ENCODE measurements at regions not wholly inside any gene's neighbourhood (a gene's known extent, or its start where the extent isn't known, plus 50 kb on each side); places are given as distances from the start of the nearest gene placed in this dataset.
"Not testable (repeated sequence)": the region's sequence is repeated elsewhere in the genome, so short reads cannot be mapped to it uniquely, and the experiment has no call there.

DNA sequence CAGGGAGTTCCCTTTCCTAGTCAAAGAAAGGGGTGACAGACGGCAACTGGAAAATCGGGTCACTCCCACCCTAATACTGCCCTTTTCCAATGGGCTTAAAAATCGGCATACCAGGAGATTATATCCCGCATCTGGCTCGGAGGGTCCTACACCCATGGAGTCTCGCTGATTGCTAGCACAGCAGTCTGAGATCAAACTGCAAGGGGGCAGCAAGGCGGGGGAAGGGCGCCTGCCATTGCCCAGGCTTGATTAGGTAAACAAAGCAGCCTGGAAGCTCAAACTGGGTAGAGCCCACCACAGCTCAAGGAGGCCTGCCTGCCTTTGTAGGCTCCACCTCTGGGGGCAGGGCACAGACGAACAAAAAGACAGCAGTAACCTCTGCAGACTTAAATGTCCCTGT, 831.3 kb downstream of the TTLL7 start:
- not testable (repeated sequence) for DNase-seq (ENCODE audit: low read depth in 4 of 4, low spot score in 2 of 4)

DNA sequence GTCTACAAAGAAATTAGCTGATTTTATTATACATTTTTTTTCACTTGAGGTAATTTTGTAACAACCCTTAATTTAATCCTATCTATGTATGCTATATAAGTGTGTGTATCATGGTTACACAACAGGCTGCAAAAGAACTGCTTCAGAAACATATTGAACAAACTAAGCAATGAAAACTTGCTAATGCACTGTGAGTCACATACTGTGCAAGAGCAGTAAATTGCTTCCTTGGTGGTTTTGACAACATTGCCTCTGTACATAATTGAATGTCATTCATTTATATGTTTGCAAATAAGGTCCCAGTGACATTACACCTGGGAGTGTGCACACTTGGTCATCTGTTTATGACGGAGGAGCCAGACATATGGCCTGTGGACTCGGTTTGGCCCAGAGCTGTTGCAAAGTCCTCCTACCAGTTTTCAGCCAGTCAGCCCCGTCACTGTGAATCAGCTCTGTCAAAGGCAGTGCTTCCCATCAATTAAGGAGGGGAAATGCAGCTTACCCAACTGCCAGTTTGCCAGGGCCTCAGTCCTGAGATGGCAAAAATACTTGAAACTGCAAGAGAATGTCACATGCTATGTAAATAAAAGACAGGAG, 835.0 kb downstream of the TTLL7 start:
- not testable (repeated sequence) for DNase-seq (ENCODE audit: low read depth in 4 of 4, low spot score in 2 of 4)

DNA sequence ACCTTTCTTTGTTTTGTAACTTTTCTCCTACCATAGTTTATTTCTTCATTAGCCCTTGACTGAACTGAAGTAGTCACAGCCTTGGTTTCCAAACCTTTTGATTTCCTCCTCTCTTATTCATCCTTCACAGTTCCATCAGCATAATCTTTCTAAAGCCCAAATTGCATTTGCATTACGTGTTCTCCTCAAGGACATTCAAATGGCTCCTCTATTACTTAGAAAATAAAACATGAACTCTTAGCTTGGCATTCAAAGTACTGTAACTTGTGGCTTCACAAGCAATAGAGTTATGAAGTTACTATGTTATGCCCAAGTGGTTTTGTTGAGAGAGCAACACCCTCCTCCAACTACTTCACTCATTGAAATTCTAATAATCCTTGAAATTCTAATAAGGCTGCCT, 840.0 kb downstream of the TTLL7 start:
- not testable (repeated sequence) for DNase-seq (ENCODE audit: low read depth in 4 of 4, low spot score in 2 of 4)

DNA sequence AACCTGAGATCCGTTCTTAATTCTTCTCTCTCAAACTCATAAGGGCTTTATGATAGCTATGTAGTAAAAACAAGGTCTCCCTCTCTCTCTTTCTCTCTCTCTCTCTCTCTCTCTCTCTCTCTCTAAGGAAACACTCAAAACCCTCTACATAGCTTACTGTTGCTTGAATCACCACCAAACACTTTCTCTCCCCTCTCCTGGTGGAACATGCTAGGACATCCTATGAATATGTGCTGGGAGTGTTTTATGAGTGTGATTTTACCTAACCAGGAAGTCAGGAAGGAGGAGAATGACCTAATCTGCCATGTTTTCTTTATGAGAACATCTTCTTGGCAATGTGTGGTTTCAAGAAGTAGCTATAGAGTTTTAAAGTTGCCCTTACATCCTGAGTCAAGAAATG, 844.6 kb downstream of the TTLL7 start:
- DNase-seq (ENCODE audit: low read depth in 4 of 4, low spot score in 2 of 4): not testable (repeated sequence)

DNA sequence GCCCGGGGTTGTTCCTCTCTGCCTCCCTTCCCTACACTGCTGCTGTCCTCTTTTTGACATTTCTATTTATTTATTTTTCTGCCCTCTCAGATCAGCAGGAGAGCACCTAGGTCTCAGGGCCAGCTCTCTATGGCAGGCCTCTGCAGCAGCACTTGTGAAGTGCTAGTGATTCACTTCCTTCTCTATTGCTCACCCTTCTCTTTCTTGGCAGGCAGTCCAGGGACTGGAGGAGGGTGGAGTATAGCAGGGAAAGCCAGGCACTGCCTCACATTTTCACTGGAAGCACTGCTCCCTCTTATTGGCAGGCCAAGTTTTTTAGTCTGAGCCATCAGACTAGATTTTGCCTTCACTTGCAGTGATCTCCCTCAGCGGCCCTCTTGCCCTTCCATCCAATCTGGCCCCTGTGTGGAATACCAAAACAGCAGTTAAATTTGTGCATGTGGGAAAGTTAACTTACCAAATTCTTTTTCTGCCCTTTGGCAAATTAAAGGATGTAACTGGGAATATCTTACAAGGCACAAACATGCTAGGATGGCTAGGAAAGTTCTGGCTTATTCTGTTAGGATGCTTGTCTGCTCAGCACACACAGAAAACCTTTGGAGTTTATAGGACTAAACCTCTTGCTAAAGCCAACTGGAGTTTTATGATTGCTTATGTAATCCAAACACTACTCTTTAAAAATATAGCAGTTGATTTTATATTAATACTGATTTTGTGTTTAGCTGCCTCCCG, 847.6 kb downstream of the TTLL7 start:
- not testable (repeated sequence) for DNase-seq (ENCODE audit: low read depth in 4 of 4, low spot score in 2 of 4)

DNA sequence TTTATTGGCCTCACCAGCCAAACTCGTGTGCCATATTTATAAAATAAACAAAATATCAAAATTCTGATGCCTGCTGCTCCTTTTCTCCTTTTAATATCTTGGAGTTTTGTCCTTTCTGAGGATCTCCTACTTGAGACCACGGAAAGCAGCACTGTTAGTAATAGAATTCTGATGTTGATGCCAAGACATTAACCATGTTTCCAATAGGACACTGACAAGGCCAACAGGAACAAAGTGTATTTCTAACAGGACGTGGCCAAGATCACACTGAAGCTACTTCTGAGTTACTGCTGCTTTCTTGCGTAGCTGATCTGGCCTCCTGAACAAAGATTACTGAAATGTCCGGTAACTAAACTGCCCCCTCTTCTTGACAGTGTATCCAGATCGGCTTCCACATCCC, 848.5 kb downstream of the TTLL7 start:
- DNase-seq (ENCODE audit: low read depth in 4 of 4, low spot score in 2 of 4): not testable (repeated sequence)

DNA sequence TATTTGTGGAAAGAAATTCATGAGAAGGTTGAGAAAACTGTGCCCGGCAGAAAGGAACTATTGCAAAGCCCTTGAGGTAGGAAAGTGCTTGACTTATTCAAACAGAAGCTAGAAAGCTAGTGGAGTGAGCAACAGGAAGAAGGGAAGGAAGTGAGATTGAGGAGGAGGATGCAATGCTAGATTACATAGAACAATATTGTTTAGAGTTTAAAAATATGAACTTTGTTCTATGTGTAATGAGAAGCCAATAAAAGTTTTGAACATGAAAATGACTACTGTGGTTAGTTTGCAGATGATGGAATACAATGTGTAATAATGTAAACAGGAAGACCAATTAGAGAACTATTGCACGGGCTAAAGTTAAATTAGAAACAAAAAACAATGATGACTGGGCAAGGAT, 853.1 kb downstream of the TTLL7 start:
- not testable (repeated sequence) for DNase-seq (ENCODE audit: low read depth in 4 of 4, low spot score in 2 of 4)

DNA sequence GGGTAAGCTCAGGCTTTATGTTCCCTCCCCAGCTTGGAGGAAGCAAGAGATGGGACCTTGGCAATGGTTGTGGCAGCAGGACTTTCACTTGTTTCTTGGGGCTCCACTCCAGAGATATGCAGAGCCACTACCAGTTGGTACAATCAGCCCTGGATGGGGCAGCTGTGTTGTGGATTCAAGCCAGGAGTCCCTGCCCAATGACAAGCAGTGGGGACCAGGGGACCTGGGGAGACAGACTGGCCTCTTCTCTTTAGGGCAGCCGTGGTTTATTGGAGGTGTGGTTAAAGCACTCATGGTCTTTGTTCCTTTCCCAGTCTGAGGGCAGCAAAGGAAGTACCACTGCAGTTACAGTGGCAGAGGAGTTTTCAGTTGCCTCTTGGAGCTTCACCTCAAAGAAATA, 856.1 kb downstream of the TTLL7 start:
- not testable (repeated sequence) for DNase-seq (ENCODE audit: low read depth in 4 of 4, low spot score in 2 of 4)

DNA sequence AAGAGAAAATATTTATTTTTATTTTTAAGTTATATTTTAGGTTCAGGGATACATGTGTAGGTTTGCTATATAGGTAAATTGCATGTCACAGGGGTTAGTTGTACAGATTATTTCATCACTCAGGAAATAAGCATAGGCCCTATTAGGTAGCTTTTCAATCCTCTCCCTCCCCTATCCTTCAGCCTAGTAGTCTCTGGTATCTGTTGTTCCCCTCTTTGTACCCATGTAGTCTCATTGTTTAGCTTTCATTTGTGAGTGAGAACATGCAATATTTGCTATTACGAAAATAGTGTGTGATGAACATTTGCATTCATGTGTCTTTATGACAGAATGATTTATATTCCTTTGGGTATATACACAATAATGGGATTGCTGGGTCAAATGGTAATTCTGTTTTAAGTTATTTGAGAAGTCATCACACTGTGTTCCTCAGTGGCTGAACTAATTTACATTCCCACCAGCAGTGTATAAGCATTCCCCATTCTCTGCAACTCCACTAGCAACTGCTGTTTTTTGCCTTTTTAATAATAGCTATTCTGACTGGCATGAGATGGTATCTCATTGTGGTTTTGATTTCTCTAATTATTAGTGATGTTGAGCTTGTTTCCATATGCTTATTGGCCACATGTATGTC, 863.3 kb downstream of the TTLL7 start:
- DNase-seq (ENCODE audit: low read depth in 4 of 4, low spot score in 2 of 4): not testable (repeated sequence)

DNA sequence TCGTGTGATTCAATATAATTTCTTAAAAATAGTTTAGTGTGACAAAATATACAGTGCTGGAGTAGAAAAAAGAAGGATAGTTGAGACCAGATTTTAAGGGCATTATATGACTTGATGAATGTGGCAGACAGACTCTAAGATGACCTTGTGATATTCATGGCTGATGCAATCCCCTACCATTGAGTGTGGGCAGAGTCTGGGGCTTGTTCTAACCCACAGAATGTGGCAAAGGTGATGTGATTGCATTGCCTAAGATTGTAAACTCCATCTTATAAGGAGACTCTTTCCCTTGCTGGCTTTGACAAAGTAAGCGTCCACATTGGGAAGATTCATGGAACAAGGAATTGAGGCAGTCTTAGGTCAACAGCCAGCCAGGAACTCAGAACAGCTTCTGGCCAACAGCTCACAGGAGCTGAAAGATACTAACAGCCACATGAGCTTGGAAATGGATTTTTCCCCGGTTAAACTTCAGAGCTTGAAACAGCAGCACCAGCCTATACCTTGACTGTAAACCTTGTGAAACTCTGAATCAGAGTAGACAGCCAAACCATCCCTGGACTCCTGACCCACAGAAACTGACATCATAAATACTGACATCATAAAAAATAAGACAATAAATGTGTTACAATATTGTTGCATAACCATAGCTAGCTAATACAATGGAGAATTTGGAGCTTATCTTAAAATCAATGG, 864.5 kb downstream of the TTLL7 start:
- DNase-seq (ENCODE audit: low read depth in 4 of 4, low spot score in 2 of 4): not testable (repeated sequence)

DNA sequence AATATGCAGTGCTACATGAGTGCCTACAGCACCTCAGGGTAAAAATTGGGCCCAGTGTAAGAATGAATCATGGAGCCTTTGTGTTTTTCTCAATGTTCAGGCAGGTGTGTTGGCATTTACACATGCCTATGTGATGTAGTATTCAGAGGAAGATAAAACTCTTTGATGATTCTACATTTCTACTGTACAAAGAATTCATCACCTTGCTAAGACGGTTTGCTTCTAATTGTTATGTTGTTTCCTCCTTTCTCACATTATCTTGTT, 867.3 kb downstream of the TTLL7 start:
- DNase-seq (ENCODE audit: low read depth in 4 of 4, low spot score in 2 of 4): no peak

DNA sequence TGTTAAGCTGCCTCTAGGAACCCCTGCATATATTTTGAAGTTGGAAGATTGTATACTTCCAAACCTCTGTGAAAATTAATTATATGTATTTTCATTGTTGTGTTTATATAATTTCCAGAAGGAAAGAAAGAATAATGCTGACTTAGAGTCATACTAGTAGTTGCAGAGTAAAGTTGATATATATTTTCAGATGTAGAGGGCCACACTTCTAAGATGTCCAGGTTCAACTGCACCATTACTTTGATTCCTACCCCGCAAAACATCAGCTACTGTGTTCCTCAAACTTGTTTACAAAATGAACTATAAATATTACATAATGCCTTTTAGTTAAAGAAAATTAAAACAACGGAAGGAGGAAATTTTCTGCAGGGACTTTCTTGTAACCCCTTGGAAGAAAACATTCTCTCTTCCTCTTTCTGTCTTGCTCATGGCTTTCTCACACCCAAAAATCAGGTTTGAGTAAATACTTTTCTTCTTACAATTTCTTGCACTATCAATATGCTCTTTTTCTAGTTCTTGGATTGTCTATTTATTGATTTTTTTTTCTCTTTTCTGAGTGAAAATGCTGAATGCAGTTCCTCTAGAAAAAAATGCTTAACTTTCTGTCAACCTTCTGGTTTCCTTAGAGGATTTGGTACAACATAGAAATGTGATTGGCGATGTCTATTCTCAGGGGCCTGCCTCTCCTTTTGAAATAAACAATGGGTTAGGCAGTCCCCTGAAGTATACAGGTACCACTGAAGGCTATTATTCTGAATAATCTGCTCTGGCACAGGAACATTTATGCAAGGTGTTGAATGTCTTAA, 867.8 kb downstream of the TTLL7 start:
- no peak for DNase-seq (ENCODE audit: low read depth in 4 of 4, low spot score in 2 of 4)

DNA sequence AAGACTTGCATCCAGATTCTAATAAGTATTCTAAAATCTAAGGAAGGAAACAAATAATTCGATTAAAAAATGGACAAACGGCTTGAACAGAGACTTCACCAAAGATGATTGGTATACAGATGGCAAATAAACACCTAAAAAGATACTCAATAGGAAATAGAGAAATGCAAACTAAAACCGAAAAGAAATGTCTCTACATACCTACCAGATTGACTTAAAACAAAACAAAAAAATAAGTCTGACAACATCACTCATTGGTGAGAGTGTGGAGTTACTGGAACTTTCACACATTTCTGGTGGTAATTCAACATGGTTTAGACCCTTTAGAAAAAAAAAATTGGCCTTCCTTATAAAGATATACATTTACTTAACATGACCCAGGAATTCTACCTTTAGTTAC, 869.8 kb downstream of the TTLL7 start:
- DNase-seq (ENCODE audit: low read depth in 4 of 4, low spot score in 2 of 4): no peak

DNA sequence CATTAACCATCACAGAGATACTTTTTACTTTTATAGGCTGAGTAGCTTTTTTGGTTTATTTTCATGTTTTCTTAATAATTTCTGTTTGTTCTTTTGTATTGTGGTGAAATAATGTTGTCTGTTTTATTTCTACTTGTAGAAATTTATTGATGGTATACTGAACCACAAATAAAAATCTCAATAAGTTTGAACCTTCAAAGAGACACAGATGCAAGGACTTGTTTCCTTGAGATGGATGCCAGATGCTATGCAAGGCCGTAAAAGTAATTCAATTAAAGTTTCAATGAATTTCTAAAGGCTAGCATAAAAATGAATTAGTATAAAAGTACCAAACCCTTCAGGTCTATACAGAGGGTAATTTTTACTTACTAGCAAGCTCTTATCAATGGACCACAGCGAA, 873.5 kb downstream of the TTLL7 start:
- DNase-seq (ENCODE audit: low read depth in 4 of 4, low spot score in 2 of 4): peak in 1 of 4 donors; percentile 16

DNA sequence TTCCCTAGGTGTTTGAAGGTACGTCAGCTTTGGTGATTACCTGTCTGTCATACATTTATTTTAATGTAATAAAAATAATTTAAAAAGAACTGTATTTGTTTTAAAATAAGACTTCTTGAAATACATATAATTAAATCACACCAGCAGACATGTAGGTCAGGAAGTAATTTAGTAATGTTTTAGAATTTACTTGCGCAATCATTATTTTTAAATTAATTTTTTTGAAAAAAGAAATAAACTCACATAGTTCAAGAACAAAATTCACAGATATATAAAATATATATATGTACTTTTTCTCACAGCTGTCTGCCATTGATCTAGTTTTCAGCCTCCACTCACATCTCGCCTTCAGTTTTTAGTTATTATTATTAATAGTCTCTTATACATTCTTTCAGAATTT, 875.9 kb downstream of the TTLL7 start:
- DNase-seq (ENCODE audit: low read depth in 4 of 4, low spot score in 2 of 4): no peak

DNA sequence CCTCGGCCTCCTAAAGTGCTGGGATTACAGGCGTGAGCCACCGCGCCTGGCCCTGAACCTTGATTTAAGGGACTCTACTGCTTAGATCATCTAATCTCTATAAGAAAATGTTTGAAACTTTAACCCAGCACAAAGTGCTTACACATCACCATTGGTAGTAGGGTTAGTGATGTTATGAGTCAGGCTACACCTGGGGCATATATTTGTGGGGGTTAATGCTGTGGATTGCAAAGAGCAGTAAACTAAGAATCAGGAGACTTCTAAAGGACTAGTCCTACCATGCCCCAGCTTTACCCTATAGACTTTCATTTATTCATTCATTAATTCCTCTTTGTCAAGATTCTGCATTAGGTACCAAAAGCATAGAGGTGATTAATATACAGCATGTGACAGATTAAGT, 880.5 kb downstream of the TTLL7 start:
- no peak for DNase-seq (ENCODE audit: low read depth in 4 of 4, low spot score in 2 of 4)

DNA sequence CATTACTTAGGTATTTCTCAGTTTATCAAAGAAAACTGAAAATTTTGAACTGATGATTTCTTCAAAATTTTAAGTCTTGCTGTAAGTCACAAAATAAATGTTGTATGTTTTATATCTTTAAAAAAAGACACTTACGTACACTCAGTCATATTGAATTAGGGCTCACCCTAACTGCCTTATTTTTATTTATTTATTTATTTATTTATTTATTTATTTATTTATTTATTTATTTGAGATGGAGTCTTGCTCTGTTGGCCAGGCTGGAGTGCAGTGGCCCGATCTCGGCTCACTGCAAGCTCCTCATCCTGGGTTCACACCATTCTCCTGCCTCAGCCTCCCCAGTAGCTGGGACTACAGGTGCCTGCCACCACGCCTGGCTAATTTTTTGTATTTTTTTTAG, 881.9 kb downstream of the TTLL7 start:
- not testable (repeated sequence) for DNase-seq (ENCODE audit: low read depth in 4 of 4, low spot score in 2 of 4)

DNA sequence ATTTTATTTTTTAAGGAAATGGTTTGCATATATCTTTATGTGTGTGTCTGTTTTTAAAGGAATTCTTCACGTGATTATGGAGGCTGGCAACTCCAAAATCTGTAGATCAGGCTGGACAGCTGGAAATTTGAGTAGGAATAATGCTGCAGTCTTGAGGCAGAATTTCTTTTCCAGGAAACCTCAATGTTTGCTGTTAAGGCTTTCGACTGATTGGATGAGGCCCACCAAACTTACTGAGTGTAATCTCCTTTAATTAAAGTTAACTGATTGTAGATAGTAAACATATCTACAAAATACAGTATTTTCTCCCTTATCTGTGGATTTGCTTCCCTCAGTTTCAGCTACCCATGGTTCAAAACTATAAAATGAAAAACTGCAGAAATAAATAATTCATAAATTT, 883.1 kb downstream of the TTLL7 start:
- DNase-seq (ENCODE audit: low read depth in 4 of 4, low spot score in 2 of 4): no peak

DNA sequence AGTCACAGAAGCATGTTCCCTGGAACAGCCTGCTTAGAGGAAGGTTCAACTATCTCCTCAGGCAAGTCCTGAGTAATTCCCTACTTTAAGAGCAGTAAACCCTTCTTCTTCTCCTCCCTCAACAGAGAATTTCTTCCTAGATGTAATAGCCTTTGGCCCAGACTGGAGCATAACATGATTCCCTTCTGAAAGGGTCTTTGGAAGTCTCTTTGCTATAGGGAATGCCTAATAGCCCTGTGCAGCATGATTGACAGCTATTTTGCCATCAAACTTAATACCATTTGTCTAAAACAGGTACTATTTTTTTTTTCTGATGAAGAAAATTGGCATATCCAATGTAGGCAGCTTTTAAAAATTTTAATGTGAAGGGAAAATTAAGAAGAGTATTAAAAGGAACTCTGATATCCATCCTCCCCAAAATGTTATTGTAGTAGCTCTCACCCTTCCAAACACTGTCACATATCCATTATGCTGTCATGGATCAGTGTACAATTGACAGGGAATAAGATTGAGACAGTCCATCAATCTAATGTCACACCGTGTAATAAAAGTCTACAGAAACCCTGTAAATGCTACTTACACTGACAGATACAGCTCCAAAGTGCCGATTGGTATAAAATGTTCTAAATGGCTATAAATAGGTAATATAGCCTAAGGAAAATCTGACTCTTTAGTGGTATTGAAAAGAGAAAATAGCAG, 884.6 kb downstream of the TTLL7 start:
- no peak for DNase-seq (ENCODE audit: low read depth in 4 of 4, low spot score in 2 of 4)

DNA sequence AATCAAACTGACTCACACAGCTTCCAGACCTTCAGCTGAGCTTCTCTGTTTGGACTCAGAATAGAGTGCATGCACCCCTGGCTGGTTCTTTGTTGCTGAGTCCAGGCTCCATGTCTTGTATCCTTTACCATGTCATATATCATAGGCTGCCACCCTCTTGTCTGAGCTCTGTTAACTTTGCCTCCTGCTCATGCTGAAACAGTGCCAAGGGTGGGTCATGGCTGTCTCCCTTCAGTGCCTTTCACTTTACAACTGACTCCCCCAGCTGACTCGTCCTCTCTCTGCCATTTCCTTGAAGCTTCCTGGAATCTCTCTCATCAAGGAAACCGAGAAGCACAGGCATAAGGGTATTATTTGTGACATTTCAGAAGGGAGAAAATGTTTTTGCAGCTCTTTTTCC, 885.3 kb downstream of the TTLL7 start:
- no peak for DNase-seq (ENCODE audit: low read depth in 4 of 4, low spot score in 2 of 4)
